Prostate gland (tissue), 2 donors: ENCODE measurements at regions not wholly inside any gene's neighbourhood (a gene's known extent, or its start where the extent isn't known, plus 50 kb on each side); places are given as distances from the start of the nearest gene placed in this dataset.

Experiments
- POLR2A ChIP-seq: fragments of 450-650 bp; IDR thresholded peaks from one replicate; pipeline ENCODE4 v1.6.1; 2016; ENCODE audit warnings: antibody characterized with exemption, mild to moderate bottlenecking
- TF ChIP-seq, protein P1 (sequence below), 4 experiments: fragments of 200-600 bp in 2 of 4; fragments of 450-650 bp in 2 of 4; sonication (generic) in 2 of 4; IDR thresholded peaks; 1 replicate in 3 of 4; 2 replicates in 1 of 4; pipeline ENCODE4 v1.5.1; 2016 to 2019; ENCODE audit warnings: antibody characterized with exemption in 4 of 4, mild to moderate bottlenecking in 2 of 4, moderate library complexity in 2 of 4

DNA sequence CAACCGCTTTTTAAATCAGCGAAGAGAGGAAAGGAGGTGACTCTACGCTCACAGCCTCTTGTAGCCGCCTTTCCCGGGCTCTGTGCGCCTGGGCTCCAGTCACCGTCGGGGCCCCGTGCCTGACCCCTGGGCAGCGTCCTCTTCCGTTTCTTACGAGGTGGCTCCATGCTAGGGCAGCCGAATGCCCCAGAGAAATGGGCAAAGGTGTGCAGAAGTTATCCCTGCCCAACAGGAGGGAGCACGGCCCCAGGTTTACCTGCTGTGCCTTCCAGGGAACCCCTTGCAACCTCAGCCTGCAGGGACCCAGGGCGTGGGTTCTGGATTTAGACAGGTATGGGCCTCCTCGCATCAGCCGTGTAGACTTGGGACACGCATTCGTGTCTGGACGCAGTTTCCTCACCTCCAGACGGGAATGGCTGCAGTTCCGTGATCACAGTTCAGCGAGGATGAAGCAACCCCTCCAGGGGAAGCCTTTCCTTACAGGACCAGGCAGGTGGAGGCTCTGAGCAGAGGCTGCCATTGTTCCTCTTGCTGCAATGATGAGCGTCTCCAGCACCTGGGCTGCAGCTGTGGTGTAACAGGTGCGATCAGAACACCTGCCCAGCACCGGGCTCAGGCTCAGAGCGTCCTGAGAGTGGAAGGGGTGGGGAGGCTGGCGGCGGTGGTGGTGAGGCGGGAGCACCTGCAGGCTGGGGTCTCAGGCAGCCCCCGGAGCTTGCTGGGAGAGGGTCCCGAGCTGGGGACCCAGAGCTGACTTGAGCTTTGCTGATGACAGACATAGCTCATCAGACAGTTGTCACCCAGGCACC is 81.3 kb upstream of the BHLHE23 start:
- TF ChIP-seq, protein P1, sequence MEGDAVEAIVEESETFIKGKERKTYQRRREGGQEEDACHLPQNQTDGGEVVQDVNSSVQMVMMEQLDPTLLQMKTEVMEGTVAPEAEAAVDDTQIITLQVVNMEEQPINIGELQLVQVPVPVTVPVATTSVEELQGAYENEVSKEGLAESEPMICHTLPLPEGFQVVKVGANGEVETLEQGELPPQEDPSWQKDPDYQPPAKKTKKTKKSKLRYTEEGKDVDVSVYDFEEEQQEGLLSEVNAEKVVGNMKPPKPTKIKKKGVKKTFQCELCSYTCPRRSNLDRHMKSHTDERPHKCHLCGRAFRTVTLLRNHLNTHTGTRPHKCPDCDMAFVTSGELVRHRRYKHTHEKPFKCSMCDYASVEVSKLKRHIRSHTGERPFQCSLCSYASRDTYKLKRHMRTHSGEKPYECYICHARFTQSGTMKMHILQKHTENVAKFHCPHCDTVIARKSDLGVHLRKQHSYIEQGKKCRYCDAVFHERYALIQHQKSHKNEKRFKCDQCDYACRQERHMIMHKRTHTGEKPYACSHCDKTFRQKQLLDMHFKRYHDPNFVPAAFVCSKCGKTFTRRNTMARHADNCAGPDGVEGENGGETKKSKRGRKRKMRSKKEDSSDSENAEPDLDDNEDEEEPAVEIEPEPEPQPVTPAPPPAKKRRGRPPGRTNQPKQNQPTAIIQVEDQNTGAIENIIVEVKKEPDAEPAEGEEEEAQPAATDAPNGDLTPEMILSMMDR (IDR thresholded peaks at IDR 0.05): no peak
- TF ChIP-seq POLR2A: no peak
